BJ (cell line): ENCODE measurements at regions not wholly inside any gene's neighbourhood (a gene's known extent, or its start where the extent isn't known, plus 50 kb on each side); places are given as distances from the start of the nearest gene placed in this dataset.

Source experiments
- CTCF ChIA-PET: fragments of 350-600 bp; formaldehyde crosslinking; extraction: SDS; loops from one replicate; lab custom pipeline; 2021; ENCODE audit warnings: antibody characterized with exemption, inconsistent platforms; lab: Yijun Ruan, JAX
- POLR2A ChIA-PET: fragments of 300-600 bp; sonication (Branson Sonifier 250); formaldehyde crosslinking; extraction: SDS; loops from one replicate; lab custom pipeline; 2021; ENCODE audit warnings: antibody characterized with exemption; lab: Charles Lee
- DNase-seq: peaks from one replicate; pipeline ENCODE4 v3.0.0-alpha.2; 2011; ENCODE audit warnings: low read depth
- H3K27me3 ChIP-seq: 2 replicates; pipeline ENCODE4 v1.6.0; 2011; ENCODE audit warnings: low read length; ENCODE audit not compliant: control insufficient read depth, insufficient read depth
- H3K36me3 ChIP-seq: 2 replicates; pipeline ENCODE4 v1.5.1; 2011; ENCODE audit warnings: low read length; ENCODE audit not compliant: control insufficient read depth, insufficient read depth
- H3K4me3 ChIP-seq: 2 replicates; pipeline ENCODE4 v1.5.1; 2011; ENCODE audit warnings: low read depth, mild to moderate bottlenecking, control low read depth, low read length
- TF ChIP-seq, protein P1 (sequence below): IDR thresholded peaks from 2 replicates; pipeline ENCODE4 v1.5.1; 2011; ENCODE audit warnings: low read depth, mild to moderate bottlenecking, control low read depth, inconsistent platforms, low read length, moderate library complexity; ENCODE audit not compliant: insufficient read depth

DNA sequence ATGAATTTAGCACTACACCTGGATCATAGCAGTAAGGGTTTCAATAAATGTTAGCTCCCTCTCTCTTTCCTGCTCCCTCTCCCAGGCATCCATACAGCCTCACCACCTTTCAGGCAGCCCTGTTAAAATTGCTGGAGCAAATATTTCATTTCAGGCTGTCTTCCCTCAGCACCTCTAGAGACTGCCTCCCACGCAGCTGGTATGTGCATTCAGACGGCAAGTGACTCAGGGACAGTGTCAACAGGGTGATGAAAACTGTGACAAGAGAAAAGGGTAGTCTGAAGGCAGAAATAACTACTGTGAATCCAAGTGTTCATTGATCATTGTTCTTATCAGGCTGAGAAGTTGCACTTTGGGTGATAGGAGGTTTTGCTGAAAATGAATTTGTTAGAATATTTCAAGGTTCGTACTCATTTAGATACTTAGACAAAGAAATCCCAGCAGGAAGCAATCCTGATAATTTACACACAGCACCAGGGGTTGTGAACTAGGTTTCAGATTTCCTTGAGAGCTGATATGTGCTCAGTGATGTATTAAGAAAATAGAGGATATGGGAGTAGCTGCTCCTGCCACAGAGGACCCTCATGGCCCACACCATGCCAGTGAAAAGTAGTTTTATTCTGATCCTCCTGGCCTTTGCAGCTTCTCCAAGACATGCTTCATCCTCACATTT, 424.2 kb downstream of the FGF13 start:
- POLR2A ChIA-PET: no interaction called here

DNA sequence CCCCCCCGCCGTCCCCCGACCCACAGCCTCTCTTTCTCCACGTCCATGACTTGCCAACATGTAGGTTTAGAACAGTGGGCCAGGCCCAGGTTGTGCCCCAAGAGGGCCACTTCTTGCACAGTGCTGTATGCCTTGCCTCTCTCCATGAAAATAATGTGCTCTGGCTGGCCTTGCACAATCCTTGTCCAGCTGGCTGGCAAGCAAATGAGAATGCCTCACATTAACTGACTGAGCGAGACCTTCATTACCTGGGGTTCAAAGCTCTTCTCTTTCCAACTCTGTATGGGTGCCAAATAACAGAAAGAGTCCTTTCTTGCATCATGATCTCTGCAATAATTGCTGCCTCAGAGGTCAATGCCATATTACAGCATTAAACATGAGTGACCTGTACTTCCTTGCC, 416.6 kb downstream of the FGF13 start:
- no peaks in the 10 kb centered on the region for H3K27me3 ChIP-seq
- no peak for DNase-seq
- TF ChIP-seq, protein P1, sequence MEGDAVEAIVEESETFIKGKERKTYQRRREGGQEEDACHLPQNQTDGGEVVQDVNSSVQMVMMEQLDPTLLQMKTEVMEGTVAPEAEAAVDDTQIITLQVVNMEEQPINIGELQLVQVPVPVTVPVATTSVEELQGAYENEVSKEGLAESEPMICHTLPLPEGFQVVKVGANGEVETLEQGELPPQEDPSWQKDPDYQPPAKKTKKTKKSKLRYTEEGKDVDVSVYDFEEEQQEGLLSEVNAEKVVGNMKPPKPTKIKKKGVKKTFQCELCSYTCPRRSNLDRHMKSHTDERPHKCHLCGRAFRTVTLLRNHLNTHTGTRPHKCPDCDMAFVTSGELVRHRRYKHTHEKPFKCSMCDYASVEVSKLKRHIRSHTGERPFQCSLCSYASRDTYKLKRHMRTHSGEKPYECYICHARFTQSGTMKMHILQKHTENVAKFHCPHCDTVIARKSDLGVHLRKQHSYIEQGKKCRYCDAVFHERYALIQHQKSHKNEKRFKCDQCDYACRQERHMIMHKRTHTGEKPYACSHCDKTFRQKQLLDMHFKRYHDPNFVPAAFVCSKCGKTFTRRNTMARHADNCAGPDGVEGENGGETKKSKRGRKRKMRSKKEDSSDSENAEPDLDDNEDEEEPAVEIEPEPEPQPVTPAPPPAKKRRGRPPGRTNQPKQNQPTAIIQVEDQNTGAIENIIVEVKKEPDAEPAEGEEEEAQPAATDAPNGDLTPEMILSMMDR: no peak
- no peaks in the 10 kb centered on the region for H3K36me3 ChIP-seq
- POLR2A ChIA-PET: no interaction called here
- CTCF ChIA-PET: no interaction called here
- H3K4me3 ChIP-seq: no peak overlapping the region

More for the DNA sequence above, 424.2 kb downstream of the FGF13 start:
- Histone ChIP-seq H3K27me3 (no peaks in the 10 kb centered on the region), H3K4me3 (no peak overlapping the region), H3K36me3 (no peaks in the 10 kb centered on the region)
- CTCF ChIA-PET: no interaction called here
- no peak for DNase-seq
- TF ChIP-seq, protein P1: no peak

DNA sequence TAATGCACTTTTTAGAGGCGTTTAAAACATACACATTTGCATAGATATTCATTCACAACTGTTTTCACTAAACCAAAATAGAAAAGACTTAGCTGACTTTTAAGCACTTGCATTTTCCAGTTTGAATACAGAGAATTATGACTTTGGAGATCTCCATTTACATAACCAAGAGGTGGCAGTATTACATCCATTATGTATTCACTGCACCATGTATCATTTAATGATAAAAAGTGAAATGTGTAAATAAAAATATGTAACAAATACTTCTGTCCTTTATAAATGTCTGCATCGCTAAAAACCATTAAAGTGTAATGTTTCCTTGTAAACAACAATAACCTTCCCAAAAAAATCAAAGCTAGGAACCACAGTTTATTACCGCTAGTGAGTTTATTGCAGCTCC, 413.2 kb downstream of the FGF13 start:
- TF ChIP-seq, protein P1: no peak
- ChIA-PET CTCF (no interaction called here), POLR2A (no interaction called here)
- H3K27me3 ChIP-seq: no peaks in the 10 kb centered on the region
- H3K4me3 ChIP-seq: no peak overlapping the region
- H3K36me3 ChIP-seq: no peaks in the 10 kb centered on the region
- no peak for DNase-seq

DNA sequence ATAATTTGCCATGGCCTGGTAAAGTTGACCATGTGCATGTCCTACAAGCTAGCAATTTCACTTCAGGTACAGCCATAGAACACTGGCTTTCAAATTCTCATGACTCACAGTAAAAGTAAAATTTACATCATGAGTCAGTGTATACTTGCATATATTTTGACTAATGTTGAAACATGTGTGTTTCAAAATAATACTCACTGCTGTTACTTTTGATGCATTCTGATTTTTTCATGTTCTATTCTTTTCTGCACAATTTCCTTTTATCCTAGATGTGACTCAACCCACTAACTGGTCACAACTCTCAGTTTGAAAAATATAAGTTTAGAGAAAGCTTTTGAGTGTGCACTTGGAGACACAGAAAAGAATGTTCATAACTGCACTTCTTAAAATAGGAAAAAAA, 365.7 kb downstream of the FGF13 start:
- no peaks in the 10 kb centered on the region for H3K27me3 ChIP-seq
- no peak overlapping the region for H3K4me3 ChIP-seq
- H3K36me3 ChIP-seq: no peaks in the 10 kb centered on the region
- no peak for DNase-seq
- POLR2A ChIA-PET: no interaction called here
- CTCF ChIA-PET: no interaction called here
- TF ChIP-seq, protein P1: no peak

DNA sequence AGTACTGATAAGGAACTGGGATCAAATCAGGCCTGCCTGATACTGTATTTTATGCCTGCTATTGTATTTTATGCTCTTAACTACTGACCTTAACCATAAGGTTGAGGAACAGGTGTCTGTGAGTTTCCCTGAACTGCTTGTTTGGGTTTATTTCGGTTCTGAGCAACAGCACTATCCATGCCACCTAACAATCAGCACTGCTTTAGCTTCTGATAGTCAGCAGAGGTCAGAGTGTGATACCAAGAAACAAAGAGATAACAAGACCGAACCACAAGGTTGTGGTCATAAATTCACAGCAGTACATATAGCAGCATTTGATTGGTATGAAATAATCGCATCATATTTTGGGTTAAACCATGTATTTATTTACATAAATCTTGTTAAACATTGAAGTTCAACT, 362.2 kb downstream of the FGF13 start:
- DNase-seq: no peak
- H3K27me3 ChIP-seq: no peaks in the 10 kb centered on the region
- ChIA-PET CTCF (no interaction called here), POLR2A (no interaction called here)
- TF ChIP-seq, protein P1: no peak
- H3K4me3 ChIP-seq: no peak overlapping the region
- H3K36me3 ChIP-seq: no peaks in the 10 kb centered on the region
